ENCODE measurements at regions not wholly inside any gene's neighbourhood (a gene's known extent, or its start where the extent isn't known, plus 50 kb on each side); places are given as distances from the start of the nearest gene placed in this dataset.
"Not testable (repeated sequence)": the region's sequence is repeated elsewhere in the genome, so short reads cannot be mapped to it uniquely, and the experiment has no call there.

GRCh38 chr19:31537136-31537535 lies 187.9 kb upstream of the TSHZ3 start:
- DNase-seq (ENCODE audit: low read depth, low spot score) = no peak
- Histone ChIP-seq H3K4me2 (ENCODE audit: control insufficient read depth, extremely low read depth, insufficient read depth, low read depth, low read length) (no peak overlapping the region), H3K4me3 (ENCODE audit: control insufficient read depth in 2 of 3, extremely low read depth in 1 of 3, insufficient read depth in 2 of 3, low read depth in 1 of 3, low read length in 3 of 3) (no peak overlapping the region), H3K27ac (ENCODE audit: control insufficient read depth, insufficient read depth, low read length) (no peak overlapping the region), H3K9me3 (ENCODE audit: control insufficient read depth, low read depth, low read length) (peaks cover 2% of the 10 kb centered on the region), H3K4me1 (ENCODE audit: control insufficient read depth, extremely low read depth, insufficient read depth, low read length) (no peaks in the 10 kb centered on the region), H4K20me1 (ENCODE audit: control insufficient read depth, extremely low read depth, insufficient read depth, low read length) (no peaks in the 10 kb centered on the region), H3K27me3 (ENCODE audit: control insufficient read depth, extremely low read depth, insufficient read depth, low read length) (no peaks in the 10 kb centered on the region), H3K79me2 (ENCODE audit: control insufficient read depth, insufficient read depth, low read length) (no peaks in the 10 kb centered on the region), H3K9me1 (ENCODE audit: control insufficient read depth, extremely low read depth, insufficient read depth, low read length) (no peaks in the 10 kb centered on the region), H3K36me3 (ENCODE audit: control insufficient read depth in 2 of 2, extremely low read depth in 1 of 2, insufficient read depth in 2 of 2, low read length in 2 of 2) (no peaks in the 10 kb centered on the region), H3K9ac (ENCODE audit: control insufficient read depth, extremely low read depth, insufficient read depth, low read length) (no peak overlapping the region), H2AFZ (ENCODE audit: control insufficient read depth, low read length) (no peak overlapping the region)
- TF ChIP-seq CTCF (optimal IDR thresholded peaks at IDR 0.05 in 1 of 3, IDR thresholded peaks at IDR 0.05 in 1 of 3, conservative IDR thresholded peaks at IDR 0.05 in 1 of 3; ENCODE audit: extremely low read depth in 1 of 3, insufficient read depth in 2 of 3, low read length in 3 of 3) (no peak), EZH2 (IDR thresholded peaks at IDR 0.05; ENCODE audit: low read length) (no peak)
- dilution Hi-C loops (cut with MboI; ENCODE audit: extremely low pct_ligation_motif_present, low sequenced_read_pairs) = no loop called here
- FAIRE-seq = no peak

DNA sequence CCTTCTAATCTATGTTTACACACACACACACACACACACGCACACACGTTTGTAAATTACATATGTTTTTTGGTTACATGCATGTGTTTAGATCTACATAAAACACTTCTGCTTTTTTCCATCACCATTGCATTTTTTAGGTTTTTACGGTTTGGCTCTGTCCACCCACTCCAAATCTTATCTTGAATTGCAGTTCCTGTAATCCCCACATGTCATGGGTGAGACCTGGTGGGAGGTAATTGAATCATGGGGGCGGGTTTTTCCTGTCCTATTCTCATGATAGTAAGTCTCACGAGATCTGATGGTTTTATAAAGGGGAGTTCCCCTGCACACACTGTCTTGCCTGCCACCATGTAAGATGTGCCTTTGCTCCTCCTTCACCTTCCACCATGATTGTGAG lies 188.7 kb upstream of the TSHZ3 start:
- dilution Hi-C loops (cut with MboI; ENCODE audit: extremely low pct_ligation_motif_present, low sequenced_read_pairs); H3K36me3 ChIP-seq (ENCODE audit: control insufficient read depth in 2 of 2, extremely low read depth in 1 of 2, insufficient read depth in 2 of 2, low read length in 2 of 2); H3K9ac ChIP-seq (ENCODE audit: control insufficient read depth, extremely low read depth, insufficient read depth, low read length); H3K4me3 ChIP-seq (ENCODE audit: control insufficient read depth in 2 of 3, extremely low read depth in 1 of 3, insufficient read depth in 2 of 3, low read depth in 1 of 3, low read length in 3 of 3); H3K4me1 ChIP-seq (ENCODE audit: control insufficient read depth, extremely low read depth, insufficient read depth, low read length); DNase-seq (ENCODE audit: low read depth, low spot score); H3K9me3 ChIP-seq (ENCODE audit: control insufficient read depth, low read depth, low read length); H4K20me1 ChIP-seq (ENCODE audit: control insufficient read depth, extremely low read depth, insufficient read depth, low read length); H3K4me2 ChIP-seq (ENCODE audit: control insufficient read depth, extremely low read depth, insufficient read depth, low read depth, low read length); H3K9me1 ChIP-seq (ENCODE audit: control insufficient read depth, extremely low read depth, insufficient read depth, low read length); FAIRE-seq; H3K27me3 ChIP-seq (ENCODE audit: control insufficient read depth, extremely low read depth, insufficient read depth, low read length); H3K79me2 ChIP-seq (ENCODE audit: control insufficient read depth, insufficient read depth, low read length); H3K27ac ChIP-seq (ENCODE audit: control insufficient read depth, insufficient read depth, low read length); H2AFZ ChIP-seq (ENCODE audit: control insufficient read depth, low read length): not testable (repeated sequence)

DNA sequence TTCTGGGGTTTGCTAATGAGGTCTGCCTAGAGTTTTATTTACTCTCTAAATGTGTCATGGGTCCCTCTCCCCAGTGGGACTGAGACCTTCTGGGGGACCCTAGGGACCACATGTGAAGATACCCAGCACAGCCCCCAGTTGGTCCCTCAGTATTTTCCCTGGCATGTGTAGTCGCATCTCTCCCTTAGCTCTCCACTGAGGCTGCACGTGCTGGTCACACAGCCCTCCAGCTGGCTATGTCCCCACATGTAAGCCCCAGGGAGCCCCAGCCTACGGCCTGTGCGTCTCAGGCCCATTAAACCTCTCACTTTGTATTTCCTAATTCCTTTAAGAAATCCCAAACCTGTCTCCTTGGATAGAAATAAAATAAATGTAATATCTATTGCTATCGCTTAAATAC lies 189.6 kb upstream of the TSHZ3 start:
- no peak for TF ChIP-seq EZH2 (IDR thresholded peaks at IDR 0.05; ENCODE audit: low read length)
- no peak for TF ChIP-seq CTCF (optimal IDR thresholded peaks at IDR 0.05 in 1 of 3, IDR thresholded peaks at IDR 0.05 in 1 of 3, conservative IDR thresholded peaks at IDR 0.05 in 1 of 3; ENCODE audit: extremely low read depth in 1 of 3, insufficient read depth in 2 of 3, low read length in 3 of 3)
- dilution Hi-C loops (cut with MboI; ENCODE audit: extremely low pct_ligation_motif_present, low sequenced_read_pairs) = no loop called here

More for the DNA sequence above, 189.6 kb upstream of the TSHZ3 start:
- no peak overlapping the region for H3K4me3 ChIP-seq (ENCODE audit: control insufficient read depth in 2 of 3, extremely low read depth in 1 of 3, insufficient read depth in 2 of 3, low read depth in 1 of 3, low read length in 3 of 3)
- H3K79me2 ChIP-seq (ENCODE audit: control insufficient read depth, insufficient read depth, low read length) = no peaks in the 10 kb centered on the region
- H3K9ac ChIP-seq (ENCODE audit: control insufficient read depth, extremely low read depth, insufficient read depth, low read length) = no peak overlapping the region
- H3K9me1 ChIP-seq (ENCODE audit: control insufficient read depth, extremely low read depth, insufficient read depth, low read length) = no peaks in the 10 kb centered on the region
- no peak for DNase-seq (ENCODE audit: low read depth, low spot score)
- no peak overlapping the region for H2AFZ ChIP-seq (ENCODE audit: control insufficient read depth, low read length)
- no peak overlapping the region for H3K4me2 ChIP-seq (ENCODE audit: control insufficient read depth, extremely low read depth, insufficient read depth, low read depth, low read length)
- peaks cover 2% of the 10 kb centered on the region for H3K9me3 ChIP-seq (ENCODE audit: control insufficient read depth, low read depth, low read length)
- no peak for FAIRE-seq
- no peaks in the 10 kb centered on the region for H3K27me3 ChIP-seq (ENCODE audit: control insufficient read depth, extremely low read depth, insufficient read depth, low read length)
- H4K20me1 ChIP-seq (ENCODE audit: control insufficient read depth, extremely low read depth, insufficient read depth, low read length) = no peaks in the 10 kb centered on the region
- H3K27ac ChIP-seq (ENCODE audit: control insufficient read depth, insufficient read depth, low read length) = no peak overlapping the region
- no peaks in the 10 kb centered on the region for H3K4me1 ChIP-seq (ENCODE audit: control insufficient read depth, extremely low read depth, insufficient read depth, low read length)
- H3K36me3 ChIP-seq (ENCODE audit: control insufficient read depth in 2 of 2, extremely low read depth in 1 of 2, insufficient read depth in 2 of 2, low read length in 2 of 2) = no peaks in the 10 kb centered on the region

Measured in keratinocyte (primary cell).